Urinary bladder (tissue), 3 donors: ENCODE measurements at regions not wholly inside any gene's neighbourhood (a gene's known extent, or its start where the extent isn't known, plus 50 kb on each side); places are given as distances from the start of the nearest gene placed in this dataset.
"Not testable (repeated sequence)": the region's sequence is repeated elsewhere in the genome, so short reads cannot be mapped to it uniquely, and the experiment has no call there.

Experiments used
- DNase-seq: peaks from one replicate; pipeline ENCODE4 v3.0.0-alpha.2; 2015; ENCODE audit errors: extremely low spot score
- H3K27ac ChIP-seq: one replicate; pipeline ENCODE4 v1.5.1; 2013; ENCODE audit warnings: low read depth, mild to moderate bottlenecking, moderate library complexity
- H3K36me3 ChIP-seq: one replicate; pipeline ENCODE4 v1.6.1; 2013; ENCODE audit warnings: mild to moderate bottlenecking, moderate library complexity; ENCODE audit not compliant: insufficient read depth
- H3K4me1 ChIP-seq: one replicate; pipeline ENCODE4 v1.6.1; 2013; ENCODE audit warnings: mild to moderate bottlenecking, moderate library complexity; ENCODE audit not compliant: insufficient read depth
- H3K4me3 ChIP-seq: one replicate; pipeline ENCODE4 v1.5.1; 2013; ENCODE audit warnings: low read depth, low read length
- WGBS: extraction: QIAGEN DNeasy Blood & Tissue Kit; methylation state at CpG from one replicate; pipeline ENCODE4 v1.1.7; 2013; 5-methylcytosine and 5-hydroxymethylcytosine counted together
- donor health status: healthy with polysubstance abuse.
- donor health status: healthy.

- H3K27ac ChIP-seq = no peak overlapping the region
- no peak overlapping the region for H3K4me3 ChIP-seq
- DNase-seq = no peak
- H3K36me3 ChIP-seq = no peaks in the 10 kb centered on the region
- H3K4me1 ChIP-seq = no peaks in the 10 kb centered on the region
- 95% methylated on average over 2 of the region's 2 CpGs for WGBS
Observed at GRCh38 chr5:27788184-27788583, 749.8 kb upstream of the CDH9 start.

GRCh38 chr5:27784317-27784716 lies 745.9 kb upstream of the CDH9 start:
- no peaks in the 10 kb centered on the region for H3K36me3 ChIP-seq
- H3K4me3 ChIP-seq = no peak overlapping the region
- no peak overlapping the region for H3K27ac ChIP-seq
- DNase-seq = no peak
- H3K4me1 ChIP-seq = no peaks in the 10 kb centered on the region
- 68% methylated on average over 1 of the region's 1 CpG for WGBS

- Histone ChIP-seq H3K36me3 (no peaks in the 10 kb centered on the region), H3K4me3 (no peak overlapping the region), H3K27ac (no peak overlapping the region), H3K4me1 (no peaks in the 10 kb centered on the region)
- WGBS = 91% methylated on average over 4 of the region's 4 CpGs
- DNase-seq = no peak
Observed at GRCh38 chr5:27778121-27778520, 739.7 kb upstream of the CDH9 start.

- Histone ChIP-seq H3K4me3 (no peak overlapping the region), H3K36me3 (no peaks in the 10 kb centered on the region), H3K27ac (no peak overlapping the region), H3K4me1 (no peaks in the 10 kb centered on the region)
- WGBS = 62% methylated on average over 1 of the region's 1 CpG
- DNase-seq = no peak
Observed at GRCh38 chr5:27773636-27774035, 735.2 kb upstream of the CDH9 start.

GRCh38 chr5:27773166-27773565 lies 734.8 kb upstream of the CDH9 start:
- no peaks in the 10 kb centered on the region for H3K36me3 ChIP-seq
- H3K4me3 ChIP-seq = no peak overlapping the region
- WGBS = 70% methylated on average over 3 of the region's 3 CpGs
- H3K4me1 ChIP-seq = no peaks in the 10 kb centered on the region
- DNase-seq = no peak
- H3K27ac ChIP-seq = no peak overlapping the region

GRCh38 chr5:27769748-27770402 lies 731.5 kb upstream of the CDH9 start:
- H3K36me3 ChIP-seq = no peaks in the 10 kb centered on the region
- H3K4me3 ChIP-seq = no peak overlapping the region
- no peak for DNase-seq
- H3K4me1 ChIP-seq = no peaks in the 10 kb centered on the region
- H3K27ac ChIP-seq = no peak overlapping the region
- WGBS = 88% methylated on average over 6 of the region's 6 CpGs

GRCh38 chr5:27748847-27749246 lies 710.5 kb upstream of the CDH9 start:
- H3K36me3 ChIP-seq = no peaks in the 10 kb centered on the region
- no peak for DNase-seq
- no peak overlapping the region for H3K4me3 ChIP-seq
- H3K27ac ChIP-seq = no peak overlapping the region
- H3K4me1 ChIP-seq = no peaks in the 10 kb centered on the region

- DNase-seq, H3K27ac ChIP-seq, H3K4me1 ChIP-seq, H3K4me3 ChIP-seq, H3K36me3 ChIP-seq: not testable (repeated sequence)
- 95% methylated on average over 35 of the region's 35 CpGs for WGBS
Observed at GRCh38 chr5:27743383-27743979, 705.1 kb upstream of the CDH9 start.

- DNase-seq = no peak
- Histone ChIP-seq H3K4me1 (no peaks in the 10 kb centered on the region), H3K27ac (no peak overlapping the region), H3K4me3 (no peak overlapping the region), H3K36me3 (no peaks in the 10 kb centered on the region)
- 91% methylated on average over 6 of the region's 6 CpGs for WGBS
Observed at GRCh38 chr5:27742805-27743204, 704.4 kb upstream of the CDH9 start.

- Histone ChIP-seq H3K36me3 (no peaks in the 10 kb centered on the region), H3K4me1 (no peaks in the 10 kb centered on the region), H3K4me3 (no peak overlapping the region), H3K27ac (no peak overlapping the region)
- 38% methylated on average over 1 of the region's 1 CpG for WGBS
- DNase-seq = no peak
Observed at GRCh38 chr5:27734838-27735237, 696.5 kb upstream of the CDH9 start.

- Histone ChIP-seq H3K4me1 (no peaks in the 10 kb centered on the region), H3K27ac (no peak overlapping the region), H3K4me3 (no peak overlapping the region), H3K36me3 (no peaks in the 10 kb centered on the region)
- no peak for DNase-seq
Observed at GRCh38 chr5:27733237-27733636, 694.9 kb upstream of the CDH9 start.

- H3K36me3 ChIP-seq = no peaks in the 10 kb centered on the region
- no peak overlapping the region for H3K27ac ChIP-seq
- H3K4me1 ChIP-seq = no peaks in the 10 kb centered on the region
- no peak overlapping the region for H3K4me3 ChIP-seq
- no peak for DNase-seq
Observed at GRCh38 chr5:27727254-27727653, 688.9 kb upstream of the CDH9 start.

- H3K36me3 ChIP-seq = no peaks in the 10 kb centered on the region
- H3K4me3 ChIP-seq = no peak overlapping the region
- no peak overlapping the region for H3K27ac ChIP-seq
- no peak for DNase-seq
- H3K4me1 ChIP-seq = no peaks in the 10 kb centered on the region
Observed at GRCh38 chr5:27722337-27722736, 684.0 kb upstream of the CDH9 start.

GRCh38 chr5:27708534-27708933 lies 670.1 kb upstream of the CDH9 start:
- 65% methylated on average over 3 of the region's 3 CpGs for WGBS
- Histone ChIP-seq H3K4me3 (no peak overlapping the region), H3K36me3 (no peaks in the 10 kb centered on the region), H3K27ac (no peak overlapping the region), H3K4me1 (no peaks in the 10 kb centered on the region)
- DNase-seq = no peak

GRCh38 chr5:27706832-27707231 lies 668.4 kb upstream of the CDH9 start:
- H3K4me3 ChIP-seq = no peak overlapping the region
- no peak overlapping the region for H3K27ac ChIP-seq
- H3K4me1 ChIP-seq = no peaks in the 10 kb centered on the region
- no peak for DNase-seq
- H3K36me3 ChIP-seq = no peaks in the 10 kb centered on the region
